ENCODE measurements at regions not wholly inside any gene's neighbourhood (a gene's known extent, or its start where the extent isn't known, plus 50 kb on each side); places are given as distances from the start of the nearest gene placed in this dataset.

DNA sequence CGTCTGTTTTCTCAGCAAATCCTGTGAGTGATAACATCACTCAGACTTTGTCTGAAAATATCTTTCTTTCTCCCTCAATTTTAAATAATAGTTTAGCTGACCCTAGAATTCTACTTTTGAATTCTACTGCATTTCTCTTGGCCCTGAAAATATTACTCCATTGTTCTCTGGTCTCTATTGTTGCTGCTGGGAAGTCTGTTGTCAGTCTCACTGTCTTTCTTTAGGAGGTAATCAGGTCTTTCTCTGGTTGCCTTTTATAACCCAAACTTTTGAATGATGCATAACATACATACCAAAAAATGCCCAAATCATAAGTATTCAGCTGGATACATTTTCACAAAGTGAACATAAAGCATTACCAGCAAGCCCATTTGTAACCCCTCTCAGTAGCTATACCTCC is 100.0 kb downstream of the MATN1 start:
- H3K79me2 ChIP-seq (ENCODE audit: control insufficient read depth, insufficient read depth, low read length, unreplicated experiment): no peaks in the 10 kb centered on the region
- H3K4me3 ChIP-seq (ENCODE audit: low read depth, low read length): no peak overlapping the region
- no peaks in the 10 kb centered on the region for H3K36me3 ChIP-seq (ENCODE audit: insufficient read depth, low read length)
- H2AFZ ChIP-seq (ENCODE audit: low read length, unreplicated experiment): no peak overlapping the region
- peaks cover 2% of the 10 kb centered on the region for H3K4me1 ChIP-seq (ENCODE audit: control insufficient read depth, insufficient read depth, low read length, unreplicated experiment)
- no peak overlapping the region for H3K27ac ChIP-seq (ENCODE audit: low read depth, low read length)
- H3K27me3 ChIP-seq (ENCODE audit: insufficient read depth, low read length): peaks cover 26% of the 10 kb centered on the region

DNA sequence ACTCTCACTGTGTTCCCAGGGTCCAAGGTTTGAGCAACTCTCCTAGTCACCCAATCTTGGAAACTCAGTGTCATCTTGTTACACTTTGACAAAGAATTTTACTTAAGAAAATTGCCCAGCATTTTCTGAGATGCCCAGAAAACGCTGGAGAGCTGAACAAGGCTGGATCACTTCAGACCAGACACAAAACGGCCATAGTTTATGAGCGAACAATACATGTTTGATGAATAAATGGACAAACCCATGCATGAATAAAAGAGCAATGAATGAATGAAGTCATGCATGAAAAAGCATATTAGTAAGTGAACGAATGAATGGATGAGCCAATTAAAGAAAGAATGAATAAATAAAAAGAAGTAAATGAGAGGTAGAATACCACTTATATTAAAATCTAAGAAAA is 103.8 kb downstream of the MATN1 start:
- Histone ChIP-seq H2AFZ (ENCODE audit: low read length, unreplicated experiment) (no peak overlapping the region), H3K27ac (ENCODE audit: low read depth, low read length) (no peak overlapping the region), H3K4me1 (ENCODE audit: control insufficient read depth, insufficient read depth, low read length, unreplicated experiment) (peaks cover 6% of the 10 kb centered on the region), H3K36me3 (ENCODE audit: insufficient read depth, low read length) (no peaks in the 10 kb centered on the region), H3K4me3 (ENCODE audit: low read depth, low read length) (no peak overlapping the region), H3K79me2 (ENCODE audit: control insufficient read depth, insufficient read depth, low read length, unreplicated experiment) (no peaks in the 10 kb centered on the region), H3K27me3 (ENCODE audit: insufficient read depth, low read length) (peaks cover 8% of the 10 kb centered on the region; the same call in 1 of the 2 replicates)

- Histone ChIP-seq H2AFZ (ENCODE audit: low read length, unreplicated experiment) (no peak overlapping the region), H3K27ac (ENCODE audit: low read depth, low read length) (no peak overlapping the region), H3K4me1 (ENCODE audit: control insufficient read depth, insufficient read depth, low read length, unreplicated experiment) (peaks cover 6% of the 10 kb centered on the region), H3K79me2 (ENCODE audit: control insufficient read depth, insufficient read depth, low read length, unreplicated experiment) (no peaks in the 10 kb centered on the region), H3K36me3 (ENCODE audit: insufficient read depth, low read length) (no peaks in the 10 kb centered on the region), H3K4me3 (ENCODE audit: low read depth, low read length) (no peak overlapping the region), H3K27me3 (ENCODE audit: insufficient read depth, low read length) (peaks cover 8% of the 10 kb centered on the region; the same call in 1 of the 2 replicates)
Measured at GRCh38 chr1:30618335-30618747, 105.0 kb downstream of the MATN1 start.

DNA sequence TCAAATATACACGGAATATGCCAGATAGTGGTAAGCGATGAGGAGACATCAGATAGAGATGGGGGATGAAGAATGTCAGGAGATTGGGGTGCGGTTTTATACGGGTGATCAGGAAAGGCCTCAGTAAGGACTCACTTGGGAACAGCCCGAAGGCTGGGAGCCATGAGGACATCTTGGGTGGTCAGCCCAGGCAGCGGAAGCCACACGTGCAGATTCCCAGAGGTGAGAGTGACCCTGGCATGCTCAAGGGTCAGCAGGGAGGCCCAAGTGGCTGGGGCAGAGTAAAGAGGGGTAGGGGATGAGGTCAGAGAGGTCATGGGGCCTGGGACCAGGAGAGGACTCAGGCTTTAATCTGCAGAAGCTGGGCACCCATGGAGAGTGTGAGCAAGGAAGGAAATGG is 106.6 kb downstream of the MATN1 start:
- Histone ChIP-seq H3K4me3 (ENCODE audit: low read depth, low read length) (no peak overlapping the region), H3K27ac (ENCODE audit: low read depth, low read length) (no peak overlapping the region), H3K36me3 (ENCODE audit: insufficient read depth, low read length) (no peaks in the 10 kb centered on the region), H3K27me3 (ENCODE audit: insufficient read depth, low read length) (peaks cover 4% of the 10 kb centered on the region; the same call in 1 of the 2 replicates), H3K4me1 (ENCODE audit: control insufficient read depth, insufficient read depth, low read length, unreplicated experiment) (peaks cover 6% of the 10 kb centered on the region), H3K79me2 (ENCODE audit: control insufficient read depth, insufficient read depth, low read length, unreplicated experiment) (no peaks in the 10 kb centered on the region), H2AFZ (ENCODE audit: low read length, unreplicated experiment) (no peak overlapping the region)

DNA sequence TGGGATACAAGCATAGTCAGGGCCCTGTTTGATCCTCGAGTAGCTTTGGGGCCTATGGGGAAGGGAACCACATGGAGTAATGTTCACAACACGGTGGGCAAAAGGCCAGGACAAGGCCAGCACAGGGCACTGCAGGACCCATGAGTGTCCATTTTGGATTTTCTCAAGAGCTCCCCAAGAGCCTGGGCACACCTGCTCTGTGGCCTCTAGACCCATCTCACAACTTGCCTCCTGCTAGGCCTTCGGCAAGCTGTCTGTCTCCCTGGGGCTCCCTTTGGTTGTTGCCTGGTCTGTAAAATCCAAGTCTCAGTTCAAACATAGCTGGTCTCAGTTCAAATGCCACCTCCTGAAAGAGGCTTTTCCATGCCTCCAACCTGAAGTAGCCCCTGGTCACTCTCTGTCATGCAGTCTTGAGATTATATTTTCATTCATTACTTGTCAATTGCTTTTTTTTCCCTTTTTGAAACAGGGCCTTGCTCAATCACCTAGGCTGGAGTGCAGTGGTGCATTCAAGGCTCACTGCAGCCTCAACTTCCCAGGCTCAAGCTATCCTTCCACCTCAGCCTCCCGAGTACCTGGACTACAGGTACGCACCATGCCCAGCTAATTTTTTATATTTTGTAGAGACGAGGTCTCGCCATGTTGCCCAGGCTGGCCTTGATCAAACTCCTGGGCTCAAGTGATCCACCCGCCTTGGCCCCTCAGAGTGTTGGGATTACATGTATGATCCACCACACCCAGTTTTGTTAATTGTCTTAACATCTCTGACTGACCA is 107.4 kb downstream of the MATN1 start:
- Histone ChIP-seq H3K27me3 (ENCODE audit: insufficient read depth, low read length) (peaks cover 4% of the 10 kb centered on the region; the same call in 1 of the 2 replicates), H3K36me3 (ENCODE audit: insufficient read depth, low read length) (no peaks in the 10 kb centered on the region)

DNA sequence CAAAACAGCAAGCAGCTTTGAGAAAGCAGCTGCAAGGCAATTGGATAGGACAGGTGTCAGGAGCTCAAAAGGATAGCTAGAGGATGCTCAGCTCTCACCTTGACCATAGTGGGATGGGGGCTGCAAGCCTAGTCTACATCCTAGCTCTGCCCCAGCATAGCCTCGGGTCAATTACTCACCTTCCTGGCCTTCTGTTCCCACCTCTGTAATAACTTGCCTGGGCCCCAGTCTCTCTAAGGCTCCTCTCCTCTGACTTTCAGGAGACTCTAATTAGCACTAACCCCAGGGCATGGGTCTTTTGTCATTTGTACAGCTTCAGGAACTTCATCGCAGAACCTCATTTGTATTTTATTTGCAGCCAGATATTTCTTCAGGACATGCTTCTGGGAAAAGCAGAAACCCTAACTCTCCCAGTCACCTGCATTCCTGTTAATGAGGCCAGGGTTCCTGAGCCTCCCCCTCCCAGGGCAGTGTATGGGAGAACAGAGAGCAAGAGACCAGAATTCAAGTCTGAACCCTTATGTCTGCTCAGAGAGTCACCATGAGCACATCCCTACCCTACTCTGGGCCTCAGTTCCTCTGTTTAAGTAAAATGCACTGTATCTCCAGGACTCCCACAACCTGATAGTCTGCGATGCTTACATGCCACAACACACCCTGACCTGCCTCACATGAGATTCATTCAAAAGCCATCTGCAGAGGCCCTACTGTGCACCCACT is 108.1 kb downstream of the MATN1 start:
- H2AFZ ChIP-seq (ENCODE audit: low read length, unreplicated experiment): no peak overlapping the region
- H3K4me1 ChIP-seq (ENCODE audit: control insufficient read depth, insufficient read depth, low read length, unreplicated experiment): peaks cover 6% of the 10 kb centered on the region
- H3K27ac ChIP-seq (ENCODE audit: low read depth, low read length): no peak overlapping the region
- H3K27me3 ChIP-seq (ENCODE audit: insufficient read depth, low read length): peaks cover 4% of the 10 kb centered on the region; the same call in 1 of the 2 replicates
- H3K4me3 ChIP-seq (ENCODE audit: low read depth, low read length): no peak overlapping the region
- H3K79me2 ChIP-seq (ENCODE audit: control insufficient read depth, insufficient read depth, low read length, unreplicated experiment): no peaks in the 10 kb centered on the region
- H3K36me3 ChIP-seq (ENCODE audit: insufficient read depth, low read length): no peaks in the 10 kb centered on the region

More for the DNA sequence above, 107.4 kb downstream of the MATN1 start:
- Histone ChIP-seq H3K79me2 (ENCODE audit: control insufficient read depth, insufficient read depth, low read length, unreplicated experiment) (no peaks in the 10 kb centered on the region), H3K4me3 (ENCODE audit: low read depth, low read length) (no peak overlapping the region), H2AFZ (ENCODE audit: low read length, unreplicated experiment) (no peak overlapping the region), H3K27ac (ENCODE audit: low read depth, low read length) (no peak overlapping the region), H3K4me1 (ENCODE audit: control insufficient read depth, insufficient read depth, low read length, unreplicated experiment) (peaks cover 6% of the 10 kb centered on the region)

DNA sequence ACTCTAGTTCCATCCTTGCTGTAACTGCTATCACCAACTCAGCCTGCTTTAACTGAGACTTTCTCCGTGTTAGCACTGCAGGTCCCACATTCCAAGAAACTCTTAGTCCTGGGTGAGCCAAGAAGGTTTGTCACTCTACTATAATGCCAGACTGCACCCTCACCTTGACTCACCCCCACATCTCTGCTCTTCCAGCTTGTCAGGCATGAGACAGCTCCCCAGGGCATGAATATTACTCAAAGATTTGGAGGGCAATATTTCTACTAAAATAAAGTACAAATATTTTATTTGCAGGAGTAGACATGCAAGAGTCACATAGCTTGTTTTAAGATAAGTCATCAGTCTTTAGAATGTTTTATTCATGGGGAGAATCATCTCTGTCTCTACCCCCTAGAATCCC is 110.2 kb downstream of the MATN1 start:
- Histone ChIP-seq H3K27me3 (ENCODE audit: insufficient read depth, low read length) (0 out of 2 replicates have a peak, but pooled peaks cover 10% of the 10 kb centered on the region), H3K36me3 (ENCODE audit: insufficient read depth, low read length) (no peaks in the 10 kb centered on the region), H2AFZ (ENCODE audit: low read length, unreplicated experiment) (no peak overlapping the region), H3K4me3 (ENCODE audit: low read depth, low read length) (no peak overlapping the region), H3K79me2 (ENCODE audit: control insufficient read depth, insufficient read depth, low read length, unreplicated experiment) (no peaks in the 10 kb centered on the region), H3K27ac (ENCODE audit: low read depth, low read length) (no peak overlapping the region), H3K4me1 (ENCODE audit: control insufficient read depth, insufficient read depth, low read length, unreplicated experiment) (peaks cover 2% of the 10 kb centered on the region)

DNA sequence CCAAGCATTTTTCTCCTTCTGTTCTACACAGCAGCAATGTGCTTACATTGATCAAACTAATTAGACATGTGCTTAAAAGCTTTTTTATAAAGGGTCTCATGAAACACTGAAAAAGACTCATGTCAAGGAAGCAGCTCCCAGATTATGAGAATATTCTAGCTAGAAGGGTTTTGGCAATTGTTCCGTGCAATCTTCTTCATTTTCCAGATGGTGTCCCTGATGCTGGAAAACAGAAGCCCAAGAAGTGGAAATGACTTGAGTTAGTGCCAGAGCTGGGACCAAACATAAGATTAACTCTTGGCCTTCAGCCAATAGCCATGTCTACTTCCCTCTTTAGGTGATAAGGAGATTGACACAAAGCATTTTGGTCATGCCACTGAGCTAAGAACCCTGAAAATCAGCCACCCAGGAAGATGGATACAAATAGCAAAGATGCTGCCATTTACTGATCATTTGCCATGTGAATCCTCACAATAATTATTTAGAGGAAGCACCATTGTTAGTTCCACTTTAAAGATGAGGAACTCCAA is 110.8 kb downstream of the MATN1 start:
- H3K4me3 ChIP-seq (ENCODE audit: low read depth, low read length): no peak overlapping the region
- H2AFZ ChIP-seq (ENCODE audit: low read length, unreplicated experiment): no peak overlapping the region
- H3K27me3 ChIP-seq (ENCODE audit: insufficient read depth, low read length): peaks cover 10% of the 10 kb centered on the region; the same call in 1 of the 2 replicates
- no peak overlapping the region for H3K27ac ChIP-seq (ENCODE audit: low read depth, low read length)
- H3K36me3 ChIP-seq (ENCODE audit: insufficient read depth, low read length): no peaks in the 10 kb centered on the region
- no peaks in the 10 kb centered on the region for H3K79me2 ChIP-seq (ENCODE audit: control insufficient read depth, insufficient read depth, low read length, unreplicated experiment)
- H3K4me1 ChIP-seq (ENCODE audit: control insufficient read depth, insufficient read depth, low read length, unreplicated experiment): no peaks in the 10 kb centered on the region

DNA sequence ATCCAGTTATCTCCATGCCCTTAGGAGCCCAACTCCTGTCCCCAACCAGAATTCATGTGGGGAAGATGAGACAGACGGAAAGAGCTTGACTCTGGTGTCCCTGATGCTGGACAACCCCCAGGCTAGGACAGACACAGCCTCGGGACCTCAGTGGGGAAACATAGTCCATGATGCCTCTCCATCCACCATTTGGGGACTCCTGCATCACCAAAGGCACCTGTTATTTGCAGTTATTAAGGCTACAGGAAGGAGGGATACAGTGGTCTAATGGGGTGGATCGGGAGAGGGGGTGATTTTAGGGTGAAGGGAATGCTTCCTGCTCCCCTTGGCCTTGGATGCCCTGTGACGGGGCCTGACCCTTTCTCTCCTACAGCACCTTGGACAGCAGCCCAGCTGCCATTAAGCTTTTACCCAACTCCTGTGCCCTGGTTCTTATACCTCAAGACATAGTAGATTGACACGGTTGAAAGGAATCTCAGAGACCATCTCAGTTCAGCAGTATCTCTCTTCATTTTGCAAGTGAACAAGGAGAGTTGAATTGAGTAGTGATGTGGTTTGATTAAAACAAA is 111.6 kb downstream of the MATN1 start:
- no peak overlapping the region for H3K4me3 ChIP-seq (ENCODE audit: low read depth, low read length)
- H3K4me1 ChIP-seq (ENCODE audit: control insufficient read depth, insufficient read depth, low read length, unreplicated experiment): no peaks in the 10 kb centered on the region
- H3K27me3 ChIP-seq (ENCODE audit: insufficient read depth, low read length): peaks cover 10% of the 10 kb centered on the region; the same call in 1 of the 2 replicates
- H3K79me2 ChIP-seq (ENCODE audit: control insufficient read depth, insufficient read depth, low read length, unreplicated experiment): no peaks in the 10 kb centered on the region
- no peak overlapping the region for H3K27ac ChIP-seq (ENCODE audit: low read depth, low read length)
- no peak overlapping the region for H2AFZ ChIP-seq (ENCODE audit: low read length, unreplicated experiment)
- no peaks in the 10 kb centered on the region for H3K36me3 ChIP-seq (ENCODE audit: insufficient read depth, low read length)

DNA sequence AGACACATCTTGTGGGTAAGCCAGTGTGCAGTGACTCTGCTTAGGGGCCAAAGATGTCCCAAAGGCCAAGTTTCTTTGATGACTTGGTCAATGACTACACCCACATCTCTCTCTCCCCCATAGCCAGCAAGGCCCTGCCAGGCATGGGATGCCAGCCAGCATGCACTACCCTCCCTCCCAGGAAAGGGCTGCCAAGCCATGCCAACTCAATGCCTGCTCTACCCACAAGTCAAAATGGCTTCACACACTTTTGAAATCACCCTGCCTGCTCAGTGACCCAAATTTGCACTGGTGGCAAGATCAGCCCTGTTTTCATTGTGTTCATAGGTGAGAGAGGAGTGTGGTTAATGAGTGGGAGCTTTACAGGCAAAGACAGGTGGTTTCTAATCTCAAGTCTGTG is 112.5 kb downstream of the MATN1 start:
- no peak overlapping the region for H3K27ac ChIP-seq (ENCODE audit: low read depth, low read length)
- H3K27me3 ChIP-seq (ENCODE audit: insufficient read depth, low read length): peaks cover 10% of the 10 kb centered on the region; the same call in 1 of the 2 replicates
- H3K4me1 ChIP-seq (ENCODE audit: control insufficient read depth, insufficient read depth, low read length, unreplicated experiment): no peaks in the 10 kb centered on the region
- no peaks in the 10 kb centered on the region for H3K79me2 ChIP-seq (ENCODE audit: control insufficient read depth, insufficient read depth, low read length, unreplicated experiment)
- H3K36me3 ChIP-seq (ENCODE audit: insufficient read depth, low read length): no peaks in the 10 kb centered on the region
- H2AFZ ChIP-seq (ENCODE audit: low read length, unreplicated experiment): no peak overlapping the region
- H3K4me3 ChIP-seq (ENCODE audit: low read depth, low read length): no peak overlapping the region

Data from ACC112 (cell line).